ENCODE measurements at regions not wholly inside any gene's neighbourhood (a gene's known extent, or its start where the extent isn't known, plus 50 kb on each side); places are given as distances from the start of the nearest gene placed in this dataset.

- no peak for DNase-seq
Measured at GRCh38 chr4:24033626-24034025, 143.8 kb upstream of the PPARGC1A start.

GRCh38 chr4:24032371-24032989 lies 142.6 kb upstream of the PPARGC1A start:
- peak; percentile 11 for DNase-seq

DNA sequence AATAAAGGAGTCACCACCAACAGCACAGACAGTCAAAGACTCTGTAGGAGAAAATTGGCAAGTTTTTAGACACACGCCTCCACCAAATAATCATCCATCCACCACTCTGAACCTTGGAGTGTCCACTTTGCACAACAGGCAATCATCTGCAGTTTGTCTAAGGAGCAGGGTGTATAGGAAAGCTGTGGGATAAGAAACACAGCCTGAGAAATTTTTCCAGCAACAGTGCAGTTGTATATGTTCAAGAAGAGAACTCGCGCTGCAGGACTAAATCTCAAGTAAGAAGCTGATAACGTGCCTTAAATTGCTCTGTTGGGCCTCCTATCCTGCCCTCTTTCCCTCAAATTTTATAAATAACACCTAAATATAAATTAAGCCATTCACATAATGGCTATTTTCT lies 136.7 kb upstream of the PPARGC1A start:
- no peak for DNase-seq

- DNase-seq, result no peak
Measured at GRCh38 chr4:24024605-24025004, 134.8 kb upstream of the PPARGC1A start.

DNA sequence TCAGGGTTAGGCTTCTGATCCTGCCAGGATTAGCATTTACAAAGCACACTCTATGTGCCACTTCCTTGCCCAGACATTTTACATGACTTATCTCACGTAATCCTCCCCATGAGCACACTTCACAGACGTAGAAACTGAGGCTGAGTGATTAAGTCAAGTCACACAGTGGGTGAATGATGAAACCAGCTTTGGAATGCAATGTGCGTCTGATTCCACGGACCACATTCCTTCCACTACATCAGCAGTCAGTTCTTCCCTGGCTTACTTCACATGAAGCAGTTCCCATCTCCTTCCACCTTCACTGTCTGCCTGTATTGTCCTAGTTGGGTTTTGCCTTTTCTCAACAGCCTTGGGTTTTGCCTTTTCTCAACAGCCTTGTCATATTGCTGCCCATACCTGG lies 134.3 kb upstream of the PPARGC1A start:
- no peak for DNase-seq

- no peak for DNase-seq
Measured at GRCh38 chr4:24015782-24016181, 125.9 kb upstream of the PPARGC1A start.

DNA sequence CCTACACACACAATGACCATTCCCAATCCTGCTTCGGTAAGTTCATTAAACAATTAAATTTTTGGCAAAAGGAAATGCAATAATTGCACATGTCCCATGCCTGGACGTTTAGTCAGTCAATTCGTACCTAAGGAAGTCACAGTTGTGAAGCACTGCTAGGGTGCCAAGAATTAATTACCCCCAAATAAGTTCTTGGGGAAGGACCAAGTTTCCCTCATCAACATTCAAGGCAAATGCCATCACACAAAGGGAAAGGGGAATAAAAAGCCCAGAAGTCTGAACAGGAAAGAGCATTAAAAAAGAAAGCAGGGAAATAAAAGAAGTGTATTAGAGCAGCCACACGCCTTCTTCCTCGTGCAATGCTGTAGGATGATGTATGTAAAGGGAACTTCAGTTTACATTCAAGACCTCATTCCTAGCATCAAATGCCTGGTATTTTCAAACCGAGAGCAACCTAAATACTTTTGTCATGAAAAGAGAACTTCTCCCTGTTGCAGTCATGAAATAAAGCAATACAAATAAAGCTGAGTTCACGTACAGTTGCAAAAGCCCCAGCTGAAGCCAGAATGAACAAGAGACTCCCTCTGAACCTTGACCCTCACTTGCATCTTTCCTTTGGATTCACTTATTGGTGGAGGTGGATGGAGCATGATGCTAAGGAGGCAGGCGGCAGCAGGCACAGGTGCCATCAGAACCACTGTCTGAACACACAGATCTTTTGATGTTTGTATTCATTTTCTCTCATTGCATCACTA lies 124.0 kb upstream of the PPARGC1A start:
- DNase-seq, result no peak

- no peak for DNase-seq
Measured at GRCh38 chr4:24010994-24011393, 121.1 kb upstream of the PPARGC1A start.

- DNase-seq, result no peak
Measured at GRCh38 chr4:24010573-24010972, 120.7 kb upstream of the PPARGC1A start.

DNA sequence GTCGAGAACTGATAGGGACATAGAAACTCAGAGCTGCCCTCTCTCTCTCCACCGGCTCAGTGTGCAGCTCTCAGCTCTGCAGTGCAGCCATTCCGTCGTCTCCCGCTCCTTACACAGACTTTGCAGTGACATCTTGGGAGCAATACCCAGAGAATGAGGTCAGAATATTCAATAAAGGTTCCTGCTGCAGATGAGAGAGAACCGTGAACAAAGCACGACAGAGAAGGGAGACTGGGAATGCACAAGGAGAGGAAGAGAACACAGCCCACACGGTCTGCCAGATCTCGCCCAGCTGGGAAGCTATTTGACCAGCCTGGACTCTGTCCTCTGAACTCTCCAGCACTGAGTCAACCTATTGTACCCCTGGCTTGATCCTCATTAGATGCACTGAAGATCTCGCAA lies 118.0 kb upstream of the PPARGC1A start:
- DNase-seq, result no peak

- DNase-seq, result no peak
Measured at GRCh38 chr4:24006269-24006668, 116.4 kb upstream of the PPARGC1A start.

- DNase-seq, result no peak
Measured at GRCh38 chr4:24003926-24004325, 114.1 kb upstream of the PPARGC1A start.

GRCh38 chr4:24003496-24003895 lies 113.6 kb upstream of the PPARGC1A start:
- DNase-seq, result no peak

DNA sequence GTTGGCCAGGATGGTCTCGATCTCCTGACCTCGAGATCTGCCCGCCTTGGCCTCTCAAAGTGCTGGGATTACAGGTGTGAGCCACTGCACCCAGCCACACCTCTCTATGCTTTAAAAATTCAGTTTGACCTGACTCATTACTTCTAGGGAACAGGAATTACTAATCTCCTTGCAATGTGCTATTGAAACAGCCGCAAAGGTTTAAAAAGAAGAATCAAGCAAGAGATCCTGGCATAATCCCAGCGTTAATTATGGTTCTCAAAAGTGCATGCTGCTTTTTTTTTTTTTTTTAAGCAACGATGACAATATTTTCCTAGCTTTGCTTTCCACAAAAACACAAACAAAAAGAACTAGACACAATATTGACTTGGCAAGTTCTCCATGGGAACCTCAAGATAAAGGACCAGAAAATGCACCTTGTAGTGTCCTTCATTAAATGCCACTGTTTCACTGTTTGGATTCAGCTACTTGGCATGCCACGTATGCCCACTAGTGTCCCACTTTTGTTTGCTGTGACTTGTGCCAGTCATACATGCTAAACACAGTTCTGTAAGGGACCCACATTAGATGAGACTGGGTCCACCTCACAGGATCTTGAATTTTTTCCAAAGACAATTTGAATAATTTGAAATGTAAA lies 112.6 kb upstream of the PPARGC1A start:
- peak; percentile 23 for DNase-seq

DNA sequence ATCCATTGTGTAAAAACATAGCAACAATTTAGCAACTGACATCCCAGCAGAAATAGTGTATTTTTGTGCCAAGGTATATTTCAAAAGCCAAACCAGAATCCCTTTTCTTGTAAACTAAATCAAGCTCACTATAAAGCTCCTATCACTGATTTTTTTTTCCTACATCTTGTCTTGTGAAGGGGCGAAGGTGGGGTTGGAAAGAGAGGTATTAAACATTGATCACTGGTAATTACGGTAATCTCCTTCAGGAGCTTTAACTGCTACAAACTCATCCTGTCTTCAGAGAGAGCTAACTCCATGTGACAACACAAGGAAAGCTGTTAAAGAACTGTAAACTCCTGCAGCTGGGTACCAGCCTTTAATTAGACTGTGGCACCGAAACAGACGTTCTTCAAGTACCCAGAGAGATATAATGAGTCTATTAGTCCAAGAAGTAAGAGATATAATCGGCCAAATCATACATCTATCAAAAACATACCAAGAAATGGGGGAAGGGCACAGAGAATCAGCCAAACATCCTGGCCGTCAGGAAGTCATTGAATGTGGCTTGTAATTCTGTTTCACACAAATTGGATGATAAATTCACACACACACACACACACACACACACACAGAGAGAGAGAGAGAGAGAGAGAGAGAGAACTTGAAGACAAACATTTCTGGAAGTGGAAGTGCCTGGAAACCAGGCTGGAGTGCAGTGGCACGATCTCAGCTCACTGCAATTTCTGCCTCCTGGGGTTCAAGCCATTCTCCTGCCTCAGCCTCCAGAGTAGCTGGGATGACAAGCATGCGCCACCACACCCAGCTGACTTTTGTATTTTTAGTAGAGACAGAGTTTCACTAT lies 111.9 kb upstream of the PPARGC1A start:
- peak; percentile 14 for DNase-seq

DNA sequence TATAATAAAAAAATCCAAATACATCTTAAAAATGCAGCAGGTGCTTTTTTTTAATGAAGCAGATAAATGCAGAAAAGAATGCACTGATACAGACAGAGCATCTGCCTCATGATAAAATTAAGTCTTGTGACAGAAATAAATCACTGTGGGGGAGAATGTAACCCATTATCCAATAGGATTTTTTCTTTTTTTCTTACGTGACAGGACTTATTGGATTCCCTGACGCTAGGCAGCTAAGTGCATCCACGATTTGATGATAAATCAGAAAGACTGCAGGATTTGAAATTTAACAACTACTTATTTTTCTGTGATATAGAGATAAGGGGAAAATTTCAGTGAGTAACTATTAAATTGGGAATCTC lies 110.6 kb upstream of the PPARGC1A start:
- no peak for DNase-seq

- peak; percentile 56 for DNase-seq
Measured at GRCh38 chr4:23999714-24000469, 110.0 kb upstream of the PPARGC1A start.

- no peak for DNase-seq
Measured at GRCh38 chr4:23993373-23993772, 103.5 kb upstream of the PPARGC1A start.

DNA sequence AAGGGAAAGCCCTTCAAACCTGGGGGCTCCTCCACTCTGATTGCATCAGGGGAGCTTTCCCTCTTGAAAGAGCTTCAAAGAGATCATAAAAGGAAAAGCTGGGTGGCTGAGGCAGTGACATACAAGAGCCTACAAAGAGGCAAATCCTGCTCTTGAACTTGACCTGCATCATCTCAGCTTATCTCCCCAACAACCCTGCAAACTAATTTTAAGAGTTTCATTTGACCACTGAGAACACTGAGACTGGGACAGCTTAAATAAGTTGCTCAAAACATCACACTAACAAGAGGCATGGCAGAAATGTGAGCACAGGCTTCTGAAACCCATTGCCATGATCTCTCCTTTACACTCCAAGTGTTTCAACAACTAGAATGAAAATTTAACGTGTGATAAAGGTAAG lies 101.6 kb upstream of the PPARGC1A start:
- DNase-seq, result no peak

DNA sequence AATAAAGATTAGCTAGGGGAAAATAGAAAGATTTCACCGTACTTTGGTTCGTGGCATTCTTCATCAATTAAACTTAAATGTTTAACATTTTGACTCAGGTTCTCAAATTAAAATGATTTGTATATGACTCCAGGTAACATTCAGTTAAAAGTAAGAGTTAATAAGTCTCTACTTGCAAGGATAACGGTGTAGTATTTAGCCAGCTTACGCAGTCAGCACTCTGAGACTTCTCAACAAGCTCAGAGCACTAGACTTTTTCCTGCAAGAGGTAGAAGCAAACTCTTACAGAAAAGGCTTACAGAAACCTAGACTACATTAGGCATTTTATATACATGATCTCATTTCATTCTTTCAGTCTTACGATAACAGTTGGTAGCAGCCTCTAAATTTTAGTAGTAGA lies 96.4 kb upstream of the PPARGC1A start:
- DNase-seq, result no peak

DNA sequence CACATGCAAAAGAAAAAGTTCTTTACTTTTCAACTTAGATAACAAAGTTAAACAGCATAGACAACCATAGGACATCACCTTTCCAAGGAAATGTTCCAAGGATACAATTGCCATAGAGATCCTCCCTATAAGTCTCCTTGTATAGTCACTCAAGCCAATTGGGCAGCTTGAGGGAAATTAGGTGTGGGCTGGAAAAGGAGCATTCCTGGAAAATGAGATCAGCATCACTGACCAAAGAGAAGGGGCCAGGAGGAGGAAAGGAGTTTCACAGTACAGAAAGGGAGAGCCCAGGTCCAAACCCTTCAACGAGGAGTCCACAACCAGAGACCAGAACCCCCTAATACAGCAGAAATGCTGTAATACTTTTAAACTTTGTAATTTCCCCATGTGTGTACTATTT lies 91.5 kb upstream of the PPARGC1A start:
- DNase-seq, result peak; percentile 9

DNA sequence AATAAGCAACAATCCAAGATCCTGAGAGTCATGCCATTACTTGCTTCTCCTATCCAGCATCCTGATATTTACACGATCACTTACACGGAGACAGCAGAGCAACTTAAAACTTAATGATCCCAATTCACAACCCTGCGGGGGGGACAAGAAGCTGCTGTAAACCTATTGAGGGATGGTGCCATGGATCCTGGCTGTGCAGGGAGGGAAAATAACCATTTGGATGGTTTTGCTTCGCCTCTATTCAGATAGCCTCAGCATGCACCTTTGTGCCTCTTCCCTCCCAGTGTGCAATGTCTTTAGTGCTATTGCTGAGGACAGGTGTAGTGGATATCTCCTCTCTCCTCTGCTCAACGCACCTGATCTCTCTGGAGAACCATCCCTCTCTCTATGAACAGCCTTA lies 89.7 kb upstream of the PPARGC1A start:
- no peak for DNase-seq

DNA sequence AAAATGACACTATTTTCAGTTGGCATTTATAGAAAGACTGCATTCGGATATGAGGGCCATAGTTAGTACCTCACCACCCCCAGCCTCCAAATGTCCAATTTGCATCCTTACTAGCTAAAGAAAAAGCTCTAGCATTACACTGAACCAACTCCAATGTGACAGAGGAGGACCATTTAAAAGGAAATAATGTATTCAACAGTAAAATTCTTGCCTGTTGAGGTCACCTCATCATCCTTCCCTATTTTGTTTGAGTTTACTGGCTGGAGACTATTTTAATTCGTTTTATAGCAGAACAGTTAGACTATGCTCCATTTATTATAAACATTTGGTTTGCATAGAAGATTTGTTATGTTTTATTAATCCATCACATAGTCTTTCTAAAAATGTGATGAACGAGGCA lies 88.2 kb upstream of the PPARGC1A start:
- DNase-seq, result peak; percentile 21
